ENCODE measurements at regions not wholly inside any gene's neighbourhood (a gene's known extent, or its start where the extent isn't known, plus 50 kb on each side); places are given as distances from the start of the nearest gene placed in this dataset.

GRCh38 chr9:13502484-13502883 lies 223.0 kb upstream of the MPDZ start:
- TF ChIP-seq CTCF (IDR thresholded peaks at IDR 0.05) (no peak), ZFX (IDR thresholded peaks at IDR 0.05; ENCODE audit: borderline replicate concordance) (no peak)
